Thyroid gland (tissue), 4 donors: ENCODE measurements at regions not wholly inside any gene's neighbourhood (a gene's known extent, or its start where the extent isn't known, plus 50 kb on each side); places are given as distances from the start of the nearest gene placed in this dataset.

Experiments used
- CTCF ChIP-seq, 6 experiments: fragments of 200-600 bp in 3 of 6; fragments of 450-650 bp in 3 of 6; sonication (generic) in 3 of 6; IDR thresholded peaks; one replicate each; pipeline ENCODE4 v1.5.1; 2016 to 2019; ENCODE audit warnings: antibody characterized with exemption in 6 of 6, mild to moderate bottlenecking in 2 of 6, inconsistent platforms in 1 of 6, moderate library complexity in 1 of 6
- POLR2A ChIP-seq, 2 donors: fragments of 450-650 bp; IDR thresholded peaks; one replicate each; pipeline ENCODE4 v1.6.1; 2017; ENCODE audit warnings: antibody characterized with exemption in 2 of 2, mild to moderate bottlenecking in 2 of 2, moderate library complexity in 1 of 2

GRCh38 chr2:176390276-176391147 lies 121.3 kb downstream of the MTX2 start:
- no peak for TF ChIP-seq CTCF (IDR thresholded peaks at IDR 0.05)
- TF ChIP-seq POLR2A (IDR thresholded peaks at IDR 0.05): no peak
